IMR-90 (cell line): ENCODE measurements at regions not wholly inside any gene's neighbourhood (a gene's known extent, or its start where the extent isn't known, plus 50 kb on each side); places are given as distances from the start of the nearest gene placed in this dataset.

Experiments used
- ATAC-seq: fragments of 200-7000 bp; cut with Tn5 transposase; 2 replicates; pipeline ENCODE4 v1.9.1; 2020; ENCODE audit warnings: low read depth, mild to moderate bottlenecking, moderate library complexity
- BruUV-seq: library from RNA; stranded (reverse); fragments of 400-500 nt; replicated peaks from 2 replicates; lab custom pipeline; 2021; lab: Mats Ljungman, UMichigan
- CTCF ChIA-PET: fragments of 300-600 bp; formaldehyde crosslinking; extraction: SDS; loops from one replicate; lab custom pipeline; 2021; ENCODE audit warnings: antibody characterized with exemption; lab: Yijun Ruan, JAX
- POLR2A ChIA-PET: fragments of 300-600 bp; sonication (Branson Sonifier 250); formaldehyde crosslinking; loops from one replicate; lab custom pipeline; 2022; ENCODE audit warnings: antibody characterized with exemption; ENCODE audit not compliant: unreplicated experiment; lab: Charles Lee
- DNase-seq: peaks from one replicate; pipeline ENCODE4 v3.0.0; 2013
- H2AFZ ChIP-seq: replicated peaks from 2 replicates; pipeline ENCODE3; 2013; ENCODE audit warnings: low read length, mild to moderate bottlenecking; ENCODE audit not compliant: poor library complexity
- H2AK5ac ChIP-seq: 2 replicates; pipeline ENCODE4 v1.6.1; 2013; ENCODE audit warnings: low read depth, low read length, inconsistent platforms
- H2AK9ac ChIP-seq: replicated peaks from 2 replicates; pipeline ENCODE3; 2013; ENCODE audit warnings: mild to moderate bottlenecking, low read depth, low read length, moderate library complexity; ENCODE audit not compliant: poor library complexity
- H2BK120ac ChIP-seq: 2 replicates; pipeline ENCODE4 v1.6.1; 2013; ENCODE audit warnings: low read depth, low read length, inconsistent platforms
- H2BK15ac ChIP-seq: 3 replicates; pipeline ENCODE4 v1.6.1; 2013; ENCODE audit warnings: low read depth, low read length, inconsistent platforms
- H2BK20ac ChIP-seq: 2 replicates; pipeline ENCODE4 v1.6.1; 2013; ENCODE audit warnings: low read depth, mild to moderate bottlenecking, inconsistent platforms, low read length, moderate library complexity
- H2BK5ac ChIP-seq: 2 replicates; pipeline ENCODE4 v1.6.1; 2013; ENCODE audit warnings: mild to moderate bottlenecking, low read depth, low read length, inconsistent platforms; ENCODE audit not compliant: poor library complexity, severe bottlenecking
- H3K14ac ChIP-seq: replicated peaks from 2 replicates; pipeline ENCODE4 v1.6.1; 2013; ENCODE audit warnings: low read depth, low read length, inconsistent platforms
- H3K18ac ChIP-seq: 2 replicates; pipeline ENCODE4 v1.6.1; 2013; ENCODE audit warnings: low read depth, low read length, control low read depth
- H3K23ac ChIP-seq: 2 replicates; pipeline ENCODE4 v1.6.1; 2013; ENCODE audit warnings: low read depth, low read length, inconsistent platforms
- H3K27ac ChIP-seq: 2 replicates; pipeline ENCODE4 v1.5.1; 2013; ENCODE audit warnings: mild to moderate bottlenecking, control low read depth, low read length; ENCODE audit not compliant: insufficient read depth
- H3K27me3 ChIP-seq: 2 replicates; pipeline ENCODE4 v1.6.1; 2013; ENCODE audit warnings: low read length; ENCODE audit not compliant: control insufficient read depth, insufficient read depth
- H3K36me3 ChIP-seq: 2 replicates; pipeline ENCODE4 v1.6.1; 2013; ENCODE audit warnings: low read length, mixed read lengths; ENCODE audit not compliant: control insufficient read depth, insufficient read depth
- H3K4ac ChIP-seq: 2 replicates; pipeline ENCODE4 v1.6.1; 2013; ENCODE audit warnings: low read depth, low read length, inconsistent platforms
- H3K4me1 ChIP-seq: 2 replicates; pipeline ENCODE4 v1.6.1; 2013; ENCODE audit warnings: low read length, mixed read lengths; ENCODE audit not compliant: control insufficient read depth, insufficient read depth
- H3K4me2 ChIP-seq: 2 replicates; pipeline ENCODE4 v1.6.1; 2013; ENCODE audit warnings: low read depth, mild to moderate bottlenecking, control low read depth, low read length, moderate library complexity
- H3K4me3 ChIP-seq: 2 replicates; pipeline ENCODE4 v1.5.1; 2013; ENCODE audit warnings: low read depth, mild to moderate bottlenecking, control low read depth, low read length, moderate library complexity; ENCODE audit not compliant: insufficient read depth
- H3K56ac ChIP-seq: 2 replicates; pipeline ENCODE4 v1.6.1; 2013; ENCODE audit warnings: low read length, inconsistent platforms; ENCODE audit not compliant: insufficient read depth; ENCODE audit errors: extremely low read depth
- H3K79me1 ChIP-seq, 2 experiments: 2 replicates each; pipeline ENCODE4 v1.6.1; 2013; ENCODE audit warnings: low read length in 2 of 2, inconsistent platforms in 1 of 2, low read depth in 1 of 2
- H3K9ac ChIP-seq: 2 replicates; pipeline ENCODE4 v1.6.1; 2013; ENCODE audit warnings: low read depth, low read length, control low read depth
- H3K9me1 ChIP-seq: 2 replicates; pipeline ENCODE4 v1.6.1; 2013; ENCODE audit warnings: low read length, inconsistent platforms; ENCODE audit not compliant: insufficient read depth
- H3K9me3 ChIP-seq: 2 replicates; pipeline ENCODE4 v1.6.1; 2013; ENCODE audit warnings: low read length; ENCODE audit not compliant: control insufficient read depth, insufficient read depth
- H4K20me1 ChIP-seq: 2 replicates; pipeline ENCODE4 v1.6.1; 2013; ENCODE audit warnings: low read length, inconsistent platforms; ENCODE audit not compliant: insufficient read depth
- H4K5ac ChIP-seq: 2 replicates; pipeline ENCODE4 v1.6.1; 2013; ENCODE audit warnings: mild to moderate bottlenecking, low read depth, low read length, control low read depth
- H4K8ac ChIP-seq, 2 experiments: 2 replicates each; pipeline ENCODE4 v1.6.1; 2013; ENCODE audit warnings: low read depth in 2 of 2, low read length in 2 of 2, control low read depth in 1 of 2, inconsistent platforms in 1 of 2
- H4K91ac ChIP-seq: 2 replicates; pipeline ENCODE4 v1.6.1; 2013; ENCODE audit warnings: low read depth, low read length, inconsistent platforms; ENCODE audit not compliant: insufficient read depth
- CHD1 ChIP-seq: IDR thresholded peaks from 2 replicates; pipeline ENCODE4 v1.6.1; 2012; ENCODE audit warnings: low read depth, low read length, improper control_type of control experiment
- FOS ChIP-seq: fragments of 150-350 bp; IDR thresholded peaks from 2 replicates; pipeline ENCODE4 v1.6.1; 2016; ENCODE audit warnings: low read depth, low read length
- RCOR1 ChIP-seq: IDR thresholded peaks from 2 replicates; pipeline ENCODE4 v1.6.1; 2012; ENCODE audit warnings: mild to moderate bottlenecking, low read length, improper control_type of control experiment; ENCODE audit not compliant: insufficient replicate concordance
- WGBS, 2 experiments: methylation state at CpG; one replicate each; pipeline versions ENCODE4 v1.1.5 to v1.1.7; 2013; ENCODE audit warnings: missing lambda C conversion rate in 2 of 2; ENCODE audit not compliant: insufficient read length in 1 of 2; ENCODE audit errors: extremely low coverage in 2 of 2; 5-methylcytosine and 5-hydroxymethylcytosine counted together
- dilution Hi-C: fragments of 300-500 bp; cut with HindIII; formaldehyde crosslinking; loops from one replicate; pipeline ENCODE4 v1.14.3; 2018; ENCODE audit warnings: low sequenced_read_pairs; ENCODE audit not compliant: unreplicated experiment
- in situ Hi-C: fragments of 300-500 bp; cut with MboI; formaldehyde crosslinking; loops from 3 replicates; pipeline ENCODE4 v1.14.3; 2019; ENCODE audit warnings: low sequenced_read_pairs, inconsistent platforms, mixed read lengths
- intact Hi-C: fragments of 100-400 bp; cut with micrococcal nuclease; formaldehyde crosslinking; loops from 2 replicates; pipeline ENCODE4 v1.10.0; 2022
- TF ChIP-seq, protein P1 (sequence below): fragments of 150-350 bp; IDR thresholded peaks from 2 replicates; pipeline ENCODE4 v1.6.1; 2016; ENCODE audit warnings: low read depth, mild to moderate bottlenecking, low read length, moderate library complexity, borderline replicate concordance

DNA sequence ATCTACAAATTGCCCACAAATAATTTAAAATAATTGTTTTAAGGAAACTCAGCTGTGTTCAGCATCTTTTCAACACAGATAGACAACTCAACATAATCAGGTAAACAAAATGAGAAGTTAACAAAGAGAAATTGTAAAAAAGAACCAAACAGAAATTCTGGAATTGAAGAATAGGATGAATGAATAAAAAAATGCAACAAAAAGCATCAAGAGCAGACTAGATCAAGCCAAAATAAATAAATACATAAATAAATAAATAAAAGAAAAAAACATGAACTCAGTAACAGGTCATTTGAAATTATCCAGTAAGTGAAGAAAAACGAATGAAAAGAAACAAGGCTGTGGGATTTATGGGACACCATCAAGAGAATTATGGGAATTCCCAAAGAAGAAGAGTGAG, 94.0 kb upstream of the CDK6 start:
- peaks cover 10% of the 10 kb centered on the region; the same call in 1 of the 2 replicates for H3K4me1 ChIP-seq
- H3K56ac ChIP-seq, result no peak overlapping the region
- H3K9me1 ChIP-seq, result peaks cover 8% of the 10 kb centered on the region; the same call in 1 of the 2 replicates
- H3K36me3 ChIP-seq, result no peaks in the 10 kb centered on the region
- no peaks in the 10 kb centered on the region for H3K27me3 ChIP-seq
- H3K4ac ChIP-seq, result no peak overlapping the region
- no peaks in the 10 kb centered on the region for H3K79me1 ChIP-seq
- dilution Hi-C loops, result no loop called here
- no peaks in the 10 kb centered on the region for H4K20me1 ChIP-seq
- ATAC-seq (no peak), DNase-seq (no peak)
- in situ Hi-C loops, result no loop called here
- H2AK5ac ChIP-seq, result no peak overlapping the region
- no peak overlapping the region for H3K14ac ChIP-seq
- H3K9ac ChIP-seq, result no peak overlapping the region
- H3K4me2 ChIP-seq, result no peak overlapping the region
- no CpG with 5 or more reads among the region's 1 CpG for WGBS, 2 experiments
- intact Hi-C loops, result no loop called here
- H2BK5ac ChIP-seq, result no peak overlapping the region
- peaks cover 3% of the 10 kb centered on the region for H3K9me3 ChIP-seq
- no peak overlapping the region for H4K91ac ChIP-seq
- H3K18ac ChIP-seq, result no peak overlapping the region
- H2BK120ac ChIP-seq, result no peak overlapping the region
- TF ChIP-seq RCOR1 (no peak), CHD1 (no peak), FOS (no peak)
- TF ChIP-seq, protein P1, sequence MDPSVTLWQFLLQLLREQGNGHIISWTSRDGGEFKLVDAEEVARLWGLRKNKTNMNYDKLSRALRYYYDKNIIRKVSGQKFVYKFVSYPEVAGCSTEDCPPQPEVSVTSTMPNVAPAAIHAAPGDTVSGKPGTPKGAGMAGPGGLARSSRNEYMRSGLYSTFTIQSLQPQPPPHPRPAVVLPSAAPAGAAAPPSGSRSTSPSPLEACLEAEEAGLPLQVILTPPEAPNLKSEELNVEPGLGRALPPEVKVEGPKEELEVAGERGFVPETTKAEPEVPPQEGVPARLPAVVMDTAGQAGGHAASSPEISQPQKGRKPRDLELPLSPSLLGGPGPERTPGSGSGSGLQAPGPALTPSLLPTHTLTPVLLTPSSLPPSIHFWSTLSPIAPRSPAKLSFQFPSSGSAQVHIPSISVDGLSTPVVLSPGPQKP, result no peak
- H3K23ac ChIP-seq, result no peak overlapping the region
- H3K27ac ChIP-seq, result no peak overlapping the region
- POLR2A ChIA-PET, result no interaction called here
- no peak overlapping the region for H2BK20ac ChIP-seq
- no peak overlapping the region for H2AK9ac ChIP-seq
- no peak overlapping the region for H4K5ac ChIP-seq
- H2AFZ ChIP-seq, result no peak overlapping the region
- H2BK15ac ChIP-seq, result no peak overlapping the region
- CTCF ChIA-PET, result no interaction called here
- no peak overlapping the region for H3K4me3 ChIP-seq
- no peak overlapping the region for H4K8ac ChIP-seq
- no TSS peak for BruUV-seq
